HUES6 (cell line): ENCODE measurements at regions not wholly inside any gene's neighbourhood (a gene's known extent, or its start where the extent isn't known, plus 50 kb on each side); places are given as distances from the start of the nearest gene placed in this dataset.
A peak's percentile ranks its signal among the peaks of the same experiment; 100 is the strongest.

Source experiments
- H3K27ac ChIP-seq: 2 replicates; pipeline ENCODE4 v1.7.0; 2013; ENCODE audit warnings: low read depth, mild to moderate bottlenecking, low read length, inconsistent platforms
- H3K27me3 ChIP-seq: 2 replicates; pipeline ENCODE4 v1.6.1; 2013; ENCODE audit warnings: low read length; ENCODE audit not compliant: control insufficient read depth, insufficient read depth
- H3K36me3 ChIP-seq: 2 replicates; pipeline ENCODE4 v1.6.1; 2013; ENCODE audit warnings: low read length; ENCODE audit not compliant: control insufficient read depth, insufficient read depth
- H3K4me1 ChIP-seq: 2 replicates; pipeline ENCODE4 v1.6.1; 2013; ENCODE audit warnings: low read length; ENCODE audit not compliant: control insufficient read depth, insufficient read depth
- H3K4me3 ChIP-seq: 2 replicates; pipeline ENCODE4 v1.5.1; 2013; ENCODE audit warnings: low read depth, low read length
- H3K9ac ChIP-seq: one replicate; pipeline ENCODE4 v1.6.1; 2013; ENCODE audit warnings: mild to moderate bottlenecking, low read length
- H3K9me3 ChIP-seq: 2 replicates; pipeline ENCODE4 v1.6.1; 2013; ENCODE audit warnings: low read depth, low read length; ENCODE audit not compliant: control insufficient read depth, insufficient read depth

DNA sequence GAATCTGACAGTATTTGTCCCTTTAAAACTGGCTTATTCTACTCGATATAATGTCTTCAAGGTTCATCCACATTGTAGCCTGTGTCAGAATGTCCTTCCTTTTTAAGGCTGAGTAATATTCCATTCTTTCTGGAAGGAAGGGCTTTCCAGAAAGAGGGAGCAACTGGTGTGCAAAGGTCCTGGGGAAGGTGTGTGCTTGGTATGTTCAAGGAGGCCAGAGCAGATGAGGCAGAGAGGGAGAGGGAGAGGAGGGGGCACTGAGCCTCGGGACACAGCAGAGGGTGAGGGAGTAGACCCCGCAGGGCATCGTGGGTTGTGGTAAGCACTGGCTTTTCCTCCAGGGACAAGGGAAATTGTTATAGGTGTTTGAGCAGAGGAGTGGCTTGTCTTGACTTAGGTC, 90.9 kb upstream of the NCOR2 start:
- H3K27ac ChIP-seq = no peak overlapping the region
- H3K27me3 ChIP-seq = no peaks in the 10 kb centered on the region
- H3K4me3 ChIP-seq = no peak overlapping the region
- H3K9me3 ChIP-seq = no peaks in the 10 kb centered on the region
- H3K9ac ChIP-seq = no peak overlapping the region
- peaks cover 24% of the 10 kb centered on the region for H3K4me1 ChIP-seq
- no peaks in the 10 kb centered on the region for H3K36me3 ChIP-seq

DNA sequence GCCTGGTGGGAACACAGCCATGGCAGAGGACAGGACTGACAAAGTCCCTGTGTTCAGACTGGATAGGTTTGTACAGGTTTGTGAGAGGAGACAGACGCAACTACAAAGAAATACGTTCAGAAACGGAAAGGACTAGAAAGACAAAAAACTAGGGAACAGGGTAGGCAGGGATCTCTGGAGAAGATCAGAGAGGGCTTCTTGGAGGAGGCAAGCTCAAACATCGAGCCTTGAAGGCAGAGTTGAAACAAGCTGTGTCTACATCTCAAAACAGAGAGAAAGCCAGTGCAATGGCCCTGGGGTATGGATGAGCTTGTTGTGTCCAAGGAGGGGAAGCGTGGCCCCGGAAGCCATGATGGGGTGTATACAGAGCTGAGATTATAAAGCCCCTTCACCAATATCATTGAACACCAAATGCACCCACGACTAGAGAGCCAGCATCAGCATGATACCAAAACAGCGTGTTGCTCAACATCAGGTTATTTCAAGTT, 89.6 kb upstream of the NCOR2 start:
- Histone ChIP-seq H3K27ac (no peak overlapping the region), H3K4me1 (peaks cover 25% of the 10 kb centered on the region), H3K27me3 (no peaks in the 10 kb centered on the region), H3K9me3 (no peaks in the 10 kb centered on the region), H3K4me3 (no peak overlapping the region), H3K36me3 (no peaks in the 10 kb centered on the region), H3K9ac (no peak overlapping the region)

DNA sequence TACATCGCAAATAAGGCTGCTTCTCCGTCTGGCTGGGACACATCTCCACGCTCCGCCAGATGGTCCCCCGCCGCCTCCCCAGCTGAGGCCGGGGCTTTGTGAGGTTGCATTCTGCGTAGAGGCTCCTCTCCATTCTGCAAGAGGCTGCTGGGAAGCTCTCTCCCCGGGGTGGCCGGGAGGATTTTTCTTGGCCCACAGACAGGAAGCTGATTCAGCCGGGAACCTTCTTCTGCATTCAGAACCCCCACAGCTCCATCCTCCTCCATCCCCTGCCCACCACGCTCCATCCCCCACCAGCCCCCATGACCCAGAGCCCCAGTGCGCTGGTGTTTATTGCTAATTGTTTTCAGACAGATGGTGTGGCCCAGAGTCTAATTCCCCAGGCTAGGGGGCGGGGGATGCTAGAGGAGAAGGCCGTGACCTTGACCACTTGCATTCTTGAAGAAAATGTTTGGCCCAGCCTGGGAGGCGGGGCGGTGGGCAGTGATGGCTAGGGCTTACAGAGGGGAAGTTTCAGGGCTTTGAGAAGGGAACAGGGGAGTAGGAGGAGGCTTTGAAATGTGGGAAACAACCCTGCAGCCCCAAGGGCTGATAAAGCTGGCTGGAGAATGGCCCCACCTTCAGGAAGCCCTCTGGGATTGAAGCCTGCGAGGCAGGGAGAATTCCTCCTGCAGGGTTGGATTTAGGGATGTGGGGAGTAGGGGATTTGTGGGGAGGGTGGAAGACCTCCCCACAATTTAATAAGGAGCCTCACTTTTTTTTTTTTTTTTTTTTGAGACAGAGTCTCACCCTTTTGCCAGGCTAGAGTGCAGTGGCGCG, 88.5 kb upstream of the NCOR2 start:
- Histone ChIP-seq H3K4me1 (peaks cover 25% of the 10 kb centered on the region), H3K27me3 (no peaks in the 10 kb centered on the region), H3K9ac (peak overlapping the region; percentile 17), H3K4me3 (no peak overlapping the region), H3K36me3 (no peaks in the 10 kb centered on the region), H3K9me3 (no peaks in the 10 kb centered on the region), H3K27ac (no peak overlapping the region; the same call in 1 of the 2 replicates)

DNA sequence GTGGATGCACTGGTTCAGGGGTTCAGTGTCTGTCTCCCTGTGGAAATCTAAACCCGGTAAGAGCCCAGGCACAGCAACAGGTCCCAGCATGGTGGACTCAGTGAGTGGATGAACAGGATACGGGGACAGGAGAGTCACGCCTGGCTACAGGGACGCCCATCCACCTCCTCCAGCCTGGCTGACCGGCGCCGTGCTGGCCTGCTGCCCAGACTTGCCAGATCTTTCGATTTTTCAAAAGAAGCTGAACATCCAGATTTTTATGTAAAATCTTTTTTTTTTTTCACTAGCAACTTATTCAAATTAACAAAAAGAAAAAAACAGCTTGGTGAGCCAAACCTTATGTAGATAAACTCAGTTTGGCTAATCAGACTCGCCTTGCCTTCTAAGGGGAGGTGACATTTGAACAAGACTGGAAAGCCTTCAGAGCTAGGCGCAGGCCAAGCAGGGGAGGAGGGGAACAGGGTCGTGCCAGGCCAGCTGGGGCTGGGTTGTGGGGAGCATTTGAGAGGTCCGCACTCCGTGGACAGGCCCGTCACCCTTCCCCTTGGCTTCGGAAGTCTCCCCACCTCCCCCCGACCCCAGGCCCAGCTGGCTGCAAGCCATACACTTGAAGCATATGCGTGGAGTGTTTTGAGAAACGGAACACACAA, 87.8 kb upstream of the NCOR2 start:
- peak overlapping the region; percentile 17 for H3K9ac ChIP-seq
- no peaks in the 10 kb centered on the region for H3K27me3 ChIP-seq
- H3K36me3 ChIP-seq = no peaks in the 10 kb centered on the region
- no peaks in the 10 kb centered on the region for H3K9me3 ChIP-seq
- H3K4me3 ChIP-seq = no peak overlapping the region
- H3K4me1 ChIP-seq = peaks cover 25% of the 10 kb centered on the region
- H3K27ac ChIP-seq = no peak overlapping the region; the same call in 1 of the 2 replicates

DNA sequence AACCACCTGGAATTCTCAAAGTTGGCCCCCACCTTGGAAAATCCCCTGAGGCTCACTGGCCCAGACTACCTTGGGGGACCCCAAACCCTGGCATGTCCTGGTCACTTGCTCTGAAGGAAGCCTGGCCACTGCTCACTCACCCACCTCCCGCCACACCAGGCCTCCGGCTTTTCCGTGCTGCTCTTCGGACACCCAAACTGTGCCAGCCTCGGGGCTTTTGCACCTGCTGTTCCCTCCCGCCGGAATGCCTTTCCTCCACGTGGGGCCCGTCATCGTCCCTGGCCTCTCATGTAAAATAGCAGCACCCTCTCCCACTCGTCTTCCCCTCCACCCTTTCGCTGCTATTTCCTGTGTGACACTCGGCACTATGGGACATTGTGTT, 87.2 kb upstream of the NCOR2 start:
- no peaks in the 10 kb centered on the region for H3K36me3 ChIP-seq
- H3K27me3 ChIP-seq = no peaks in the 10 kb centered on the region
- peaks cover 25% of the 10 kb centered on the region for H3K4me1 ChIP-seq
- no peak overlapping the region for H3K9ac ChIP-seq
- H3K9me3 ChIP-seq = 0 out of 2 replicates have a peak, but pooled peaks cover 2% of the 10 kb centered on the region
- H3K4me3 ChIP-seq = no peak overlapping the region
- H3K27ac ChIP-seq = no peak overlapping the region

DNA sequence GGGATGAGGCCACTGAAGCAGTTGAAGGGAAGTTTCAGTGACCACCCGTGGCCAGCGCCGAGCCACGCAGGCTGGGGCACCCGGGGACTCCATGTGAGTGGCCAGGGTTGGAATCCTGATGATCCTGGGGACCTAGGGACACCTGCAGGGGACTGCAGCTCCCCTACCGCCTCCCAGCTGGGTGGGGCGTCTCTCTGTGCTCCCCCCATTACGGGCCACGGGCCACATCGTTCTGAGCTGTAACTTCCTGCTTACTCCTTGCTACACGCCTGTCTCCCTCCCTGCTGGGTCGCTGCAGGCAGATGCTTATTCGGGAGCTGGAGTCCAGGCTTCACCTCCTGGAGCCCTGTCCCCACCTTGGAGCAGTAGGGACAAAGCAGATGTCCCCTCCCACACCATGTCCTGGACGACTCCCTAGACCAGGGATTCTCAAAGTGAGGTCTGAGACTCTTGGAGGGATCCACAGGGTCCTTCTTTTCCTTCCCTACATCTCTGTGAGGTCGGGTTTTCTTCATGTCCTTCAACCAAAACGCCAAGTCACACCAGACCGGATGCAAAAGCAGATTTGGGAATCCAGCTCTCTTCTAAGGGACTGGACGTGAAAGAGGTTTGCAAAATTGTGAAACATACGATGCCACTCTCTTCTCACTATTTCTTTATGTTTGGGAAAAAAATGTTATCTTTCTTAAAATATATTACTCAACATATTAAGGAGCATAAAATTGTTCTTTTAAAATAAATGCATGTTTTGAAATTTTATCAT, 85.9 kb upstream of the NCOR2 start:
- H3K4me1 ChIP-seq = peaks cover 25% of the 10 kb centered on the region
- H3K27me3 ChIP-seq = no peaks in the 10 kb centered on the region
- H3K9ac ChIP-seq = no peak overlapping the region
- no peak overlapping the region for H3K27ac ChIP-seq
- no peaks in the 10 kb centered on the region for H3K36me3 ChIP-seq
- H3K9me3 ChIP-seq = peaks cover 15% of the 10 kb centered on the region
- H3K4me3 ChIP-seq = no peak overlapping the region

DNA sequence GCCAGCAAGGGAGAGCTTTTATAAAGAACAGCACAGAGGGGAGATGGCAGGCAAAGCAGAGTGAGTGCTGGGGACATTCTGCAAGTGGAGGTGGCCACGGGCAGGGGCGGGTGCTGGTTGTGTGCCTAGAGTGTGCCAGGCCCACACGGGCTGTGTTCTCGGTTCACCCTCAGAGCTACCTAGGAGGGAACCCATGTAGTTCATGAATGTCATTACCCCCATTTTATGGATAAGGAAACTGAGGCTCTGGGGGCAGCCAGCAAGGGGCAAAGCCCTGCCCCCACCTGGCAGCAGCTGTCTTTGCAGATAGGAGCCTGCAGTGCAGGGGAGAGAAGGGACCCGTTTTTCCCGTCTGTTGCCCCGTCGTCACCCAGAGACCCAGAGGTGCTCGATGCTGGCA, 85.2 kb upstream of the NCOR2 start:
- peaks cover 25% of the 10 kb centered on the region for H3K4me1 ChIP-seq
- no peaks in the 10 kb centered on the region for H3K36me3 ChIP-seq
- H3K9me3 ChIP-seq = peaks cover 20% of the 10 kb centered on the region
- no peaks in the 10 kb centered on the region for H3K27me3 ChIP-seq
- H3K27ac ChIP-seq = no peak overlapping the region
- no peak overlapping the region for H3K9ac ChIP-seq
- no peak overlapping the region for H3K4me3 ChIP-seq

DNA sequence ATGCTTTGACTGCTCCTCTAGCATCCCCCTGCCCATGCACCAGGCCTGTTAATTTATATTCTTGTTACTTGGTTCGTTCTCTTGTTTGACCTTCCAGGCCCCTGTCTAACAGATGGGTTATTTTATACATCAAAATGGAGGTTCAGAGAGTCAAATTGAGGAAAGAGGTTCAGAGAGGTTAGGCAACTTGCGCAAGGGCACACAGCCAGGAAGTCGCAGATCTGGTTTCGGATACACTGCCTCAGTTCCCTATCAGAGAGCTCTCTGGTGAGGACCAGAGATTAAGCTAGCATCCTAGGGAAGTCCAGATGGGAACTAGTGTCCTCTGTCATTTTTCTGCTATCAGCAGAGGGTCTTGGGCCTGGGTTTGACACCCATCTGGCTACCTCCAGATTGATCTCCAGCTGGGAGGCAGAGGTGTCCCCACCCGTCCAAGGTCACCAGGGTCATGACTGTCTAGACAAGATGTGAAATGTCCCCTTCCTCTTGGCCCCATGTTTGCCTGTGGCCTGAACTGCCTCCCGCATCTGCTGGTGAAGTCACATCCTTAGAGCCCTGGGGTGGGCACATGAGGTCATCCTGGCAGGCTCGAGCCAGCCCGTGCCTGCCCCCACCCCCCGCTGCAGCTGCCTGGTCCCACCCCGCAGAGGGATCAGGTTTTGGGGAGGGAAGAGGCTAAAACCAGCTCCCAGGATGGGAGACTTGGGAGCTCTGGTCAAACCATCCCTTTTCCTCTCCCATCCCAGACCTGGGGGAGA, 84.3 kb upstream of the NCOR2 start:
- no peak overlapping the region for H3K4me3 ChIP-seq
- peaks cover 22% of the 10 kb centered on the region for H3K9me3 ChIP-seq
- no peak overlapping the region for H3K9ac ChIP-seq
- peaks cover 24% of the 10 kb centered on the region for H3K4me1 ChIP-seq
- H3K27me3 ChIP-seq = no peaks in the 10 kb centered on the region
- no peak overlapping the region for H3K27ac ChIP-seq
- no peaks in the 10 kb centered on the region for H3K36me3 ChIP-seq

DNA sequence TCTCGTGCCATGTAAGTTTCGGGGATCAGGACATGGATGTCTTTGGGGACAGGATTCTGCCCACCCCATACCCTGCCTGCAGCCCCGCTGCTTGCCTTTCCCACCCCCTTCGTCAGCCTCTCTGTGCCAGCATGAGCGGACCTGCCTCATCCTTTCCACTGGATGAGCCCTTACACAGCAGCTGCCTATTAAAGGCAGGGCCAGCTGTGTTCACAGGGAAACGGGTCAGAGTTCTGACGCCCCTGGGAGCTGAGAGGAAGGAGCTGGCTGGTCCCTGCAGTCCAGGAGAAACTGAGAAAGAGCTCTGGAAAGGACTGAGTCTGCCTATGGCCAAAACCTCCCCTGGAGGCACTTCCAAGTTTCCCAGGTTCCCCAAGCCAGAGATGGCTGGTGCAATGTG, 83.5 kb upstream of the NCOR2 start:
- Histone ChIP-seq H3K4me1 (peaks cover 20% of the 10 kb centered on the region), H3K36me3 (no peaks in the 10 kb centered on the region), H3K9me3 (peaks cover 22% of the 10 kb centered on the region), H3K27me3 (no peaks in the 10 kb centered on the region), H3K4me3 (no peak overlapping the region), H3K9ac (no peak overlapping the region), H3K27ac (no peak overlapping the region)

DNA sequence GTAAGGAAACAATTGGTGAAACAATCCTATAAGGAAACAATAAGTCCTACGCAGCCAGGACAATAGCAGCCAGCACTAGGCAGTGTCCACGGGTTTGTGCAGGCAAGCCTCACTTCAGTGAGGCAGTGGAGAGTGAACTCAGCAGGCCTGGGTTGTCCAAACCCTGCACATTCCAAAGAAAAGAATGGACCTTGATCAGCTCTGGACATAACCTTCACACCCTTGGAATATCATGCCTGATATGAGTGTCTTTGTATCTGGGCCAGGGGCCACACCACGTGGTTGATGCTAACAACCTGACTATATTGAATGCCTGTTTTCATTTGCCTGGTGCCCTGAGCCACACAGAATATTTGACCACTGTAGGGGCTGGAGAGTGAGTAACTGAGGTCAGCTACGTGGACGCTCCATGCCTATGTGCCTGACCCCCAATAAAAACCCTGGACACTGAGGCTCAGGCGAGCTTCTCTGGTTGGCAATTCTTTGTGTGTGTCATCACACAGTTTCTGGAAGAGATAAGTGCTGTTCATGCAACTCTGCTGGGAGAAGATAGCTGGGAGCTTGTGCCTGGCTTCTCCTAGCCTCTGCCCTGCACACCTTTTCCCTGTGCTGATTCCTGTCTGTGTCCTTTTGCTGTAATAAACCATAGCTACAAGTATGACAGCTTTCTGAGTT, 81.4 kb upstream of the NCOR2 start:
- H3K9ac ChIP-seq = no peak overlapping the region
- peaks cover 12% of the 10 kb centered on the region for H3K4me1 ChIP-seq
- H3K27me3 ChIP-seq = no peaks in the 10 kb centered on the region
- peaks cover 22% of the 10 kb centered on the region for H3K9me3 ChIP-seq
- H3K36me3 ChIP-seq = no peaks in the 10 kb centered on the region
- no peak overlapping the region for H3K27ac ChIP-seq
- no peak overlapping the region for H3K4me3 ChIP-seq
